IMR-90 (cell line): ENCODE measurements at regions not wholly inside any gene's neighbourhood (a gene's known extent, or its start where the extent isn't known, plus 50 kb on each side); places are given as distances from the start of the nearest gene placed in this dataset.
A peak's percentile ranks its signal among the peaks of the same experiment; 100 is the strongest.

ENCODE experiments used
- ATAC-seq: fragments of 200-7000 bp; cut with Tn5 transposase; 2 replicates; pipeline ENCODE4 v1.9.1; 2020; ENCODE audit warnings: low read depth, mild to moderate bottlenecking, moderate library complexity
- BruUV-seq: library from RNA; stranded (reverse); fragments of 400-500 nt; replicated peaks from 2 replicates; lab custom pipeline; 2021; lab: Mats Ljungman, UMichigan
- CTCF ChIA-PET: fragments of 300-600 bp; formaldehyde crosslinking; extraction: SDS; loops from one replicate; lab custom pipeline; 2021; ENCODE audit warnings: antibody characterized with exemption; lab: Yijun Ruan, JAX
- POLR2A ChIA-PET: fragments of 300-600 bp; sonication (Branson Sonifier 250); formaldehyde crosslinking; loops from one replicate; lab custom pipeline; 2022; ENCODE audit warnings: antibody characterized with exemption; ENCODE audit not compliant: unreplicated experiment; lab: Charles Lee
- DNase-seq: peaks from one replicate; pipeline ENCODE4 v3.0.0; 2013
- H2AFZ ChIP-seq: replicated peaks from 2 replicates; pipeline ENCODE3; 2013; ENCODE audit warnings: low read length, mild to moderate bottlenecking; ENCODE audit not compliant: poor library complexity
- H2AK5ac ChIP-seq: 2 replicates; pipeline ENCODE4 v1.6.1; 2013; ENCODE audit warnings: low read depth, low read length, inconsistent platforms
- H2AK9ac ChIP-seq: replicated peaks from 2 replicates; pipeline ENCODE3; 2013; ENCODE audit warnings: mild to moderate bottlenecking, low read depth, low read length, moderate library complexity; ENCODE audit not compliant: poor library complexity
- H2BK120ac ChIP-seq: 2 replicates; pipeline ENCODE4 v1.6.1; 2013; ENCODE audit warnings: low read depth, low read length, inconsistent platforms
- H2BK15ac ChIP-seq: 3 replicates; pipeline ENCODE4 v1.6.1; 2013; ENCODE audit warnings: low read depth, low read length, inconsistent platforms
- H2BK20ac ChIP-seq: 2 replicates; pipeline ENCODE4 v1.6.1; 2013; ENCODE audit warnings: low read depth, mild to moderate bottlenecking, inconsistent platforms, low read length, moderate library complexity
- H2BK5ac ChIP-seq: 2 replicates; pipeline ENCODE4 v1.6.1; 2013; ENCODE audit warnings: mild to moderate bottlenecking, low read depth, low read length, inconsistent platforms; ENCODE audit not compliant: poor library complexity, severe bottlenecking
- H3K14ac ChIP-seq: replicated peaks from 2 replicates; pipeline ENCODE4 v1.6.1; 2013; ENCODE audit warnings: low read depth, low read length, inconsistent platforms
- H3K18ac ChIP-seq: 2 replicates; pipeline ENCODE4 v1.6.1; 2013; ENCODE audit warnings: low read depth, low read length, control low read depth
- H3K23ac ChIP-seq: 2 replicates; pipeline ENCODE4 v1.6.1; 2013; ENCODE audit warnings: low read depth, low read length, inconsistent platforms
- H3K27ac ChIP-seq: 2 replicates; pipeline ENCODE4 v1.5.1; 2013; ENCODE audit warnings: mild to moderate bottlenecking, control low read depth, low read length; ENCODE audit not compliant: insufficient read depth
- H3K27me3 ChIP-seq: 2 replicates; pipeline ENCODE4 v1.6.1; 2013; ENCODE audit warnings: low read length; ENCODE audit not compliant: control insufficient read depth, insufficient read depth
- H3K36me3 ChIP-seq: 2 replicates; pipeline ENCODE4 v1.6.1; 2013; ENCODE audit warnings: low read length, mixed read lengths; ENCODE audit not compliant: control insufficient read depth, insufficient read depth
- H3K4ac ChIP-seq: 2 replicates; pipeline ENCODE4 v1.6.1; 2013; ENCODE audit warnings: low read depth, low read length, inconsistent platforms
- H3K4me1 ChIP-seq: 2 replicates; pipeline ENCODE4 v1.6.1; 2013; ENCODE audit warnings: low read length, mixed read lengths; ENCODE audit not compliant: control insufficient read depth, insufficient read depth
- H3K4me2 ChIP-seq: 2 replicates; pipeline ENCODE4 v1.6.1; 2013; ENCODE audit warnings: low read depth, mild to moderate bottlenecking, control low read depth, low read length, moderate library complexity
- H3K4me3 ChIP-seq: 2 replicates; pipeline ENCODE4 v1.5.1; 2013; ENCODE audit warnings: low read depth, mild to moderate bottlenecking, control low read depth, low read length, moderate library complexity; ENCODE audit not compliant: insufficient read depth
- H3K56ac ChIP-seq: 2 replicates; pipeline ENCODE4 v1.6.1; 2013; ENCODE audit warnings: low read length, inconsistent platforms; ENCODE audit not compliant: insufficient read depth; ENCODE audit errors: extremely low read depth
- H3K79me1 ChIP-seq, 2 experiments: 2 replicates each; pipeline ENCODE4 v1.6.1; 2013; ENCODE audit warnings: low read length in 2 of 2, inconsistent platforms in 1 of 2, low read depth in 1 of 2
- H3K9ac ChIP-seq: 2 replicates; pipeline ENCODE4 v1.6.1; 2013; ENCODE audit warnings: low read depth, low read length, control low read depth
- H3K9me1 ChIP-seq: 2 replicates; pipeline ENCODE4 v1.6.1; 2013; ENCODE audit warnings: low read length, inconsistent platforms; ENCODE audit not compliant: insufficient read depth
- H3K9me3 ChIP-seq: 2 replicates; pipeline ENCODE4 v1.6.1; 2013; ENCODE audit warnings: low read length; ENCODE audit not compliant: control insufficient read depth, insufficient read depth
- H4K20me1 ChIP-seq: 2 replicates; pipeline ENCODE4 v1.6.1; 2013; ENCODE audit warnings: low read length, inconsistent platforms; ENCODE audit not compliant: insufficient read depth
- H4K5ac ChIP-seq: 2 replicates; pipeline ENCODE4 v1.6.1; 2013; ENCODE audit warnings: mild to moderate bottlenecking, low read depth, low read length, control low read depth
- H4K8ac ChIP-seq, 2 experiments: 2 replicates each; pipeline ENCODE4 v1.6.1; 2013; ENCODE audit warnings: low read depth in 2 of 2, low read length in 2 of 2, control low read depth in 1 of 2, inconsistent platforms in 1 of 2
- H4K91ac ChIP-seq: 2 replicates; pipeline ENCODE4 v1.6.1; 2013; ENCODE audit warnings: low read depth, low read length, inconsistent platforms; ENCODE audit not compliant: insufficient read depth
- BHLHE40 ChIP-seq: fragments of 150-350 bp; IDR thresholded peaks from 2 replicates; pipeline ENCODE4 v1.6.1; 2016; ENCODE audit warnings: mild to moderate bottlenecking, low read depth, low read length
- CEBPB ChIP-seq: IDR thresholded peaks from 2 replicates; pipeline ENCODE4 v1.6.1; 2012; ENCODE audit warnings: low read depth, low read length, improper control_type of control experiment
- CHD1 ChIP-seq: IDR thresholded peaks from 2 replicates; pipeline ENCODE4 v1.6.1; 2012; ENCODE audit warnings: low read depth, low read length, improper control_type of control experiment
- CTCF ChIP-seq: conservative IDR thresholded peaks from 2 replicates; pipeline ENCODE4 v1.5.1; 2012; ENCODE audit warnings: mild to moderate bottlenecking, low read depth, low read length, improper control_type of control experiment
- ELK1 ChIP-seq: fragments of 150-350 bp; IDR thresholded peaks from 2 replicates; pipeline ENCODE4 v1.6.1; 2016; ENCODE audit warnings: low read depth, mild to moderate bottlenecking, low read length, moderate library complexity, borderline replicate concordance
- FOS ChIP-seq: fragments of 150-350 bp; IDR thresholded peaks from 2 replicates; pipeline ENCODE4 v1.6.1; 2016; ENCODE audit warnings: low read depth, low read length
- MAFK ChIP-seq: IDR thresholded peaks from 2 replicates; pipeline ENCODE4 v1.6.1; 2012; ENCODE audit warnings: low read depth, low read length, improper control_type of control experiment
- MAZ ChIP-seq: IDR thresholded peaks from 2 replicates; pipeline ENCODE4 v1.6.1; 2012; ENCODE audit warnings: low read depth, mild to moderate bottlenecking, low read length, improper control_type of control experiment, moderate library complexity, borderline replicate concordance
- MXI1 ChIP-seq: IDR thresholded peaks from 2 replicates; pipeline ENCODE4 v1.6.1; 2012; ENCODE audit warnings: low read depth, mild to moderate bottlenecking, low read length, moderate library complexity, borderline replicate concordance
- NFE2L2 ChIP-seq: fragments of 150-350 bp; IDR thresholded peaks from 2 replicates; pipeline ENCODE4 v1.6.1; 2016; ENCODE audit warnings: low read depth, mild to moderate bottlenecking, low read length
- POLR2A ChIP-seq: IDR thresholded peaks from 2 replicates; pipeline ENCODE4 v1.6.1; 2012; ENCODE audit warnings: mild to moderate bottlenecking, low read depth, low read length
- RAD21 ChIP-seq: IDR thresholded peaks from 2 replicates; pipeline ENCODE4 v1.6.1; 2012; ENCODE audit warnings: low read length, improper control_type of control experiment
- RCOR1 ChIP-seq: IDR thresholded peaks from 2 replicates; pipeline ENCODE4 v1.6.1; 2012; ENCODE audit warnings: mild to moderate bottlenecking, low read length, improper control_type of control experiment; ENCODE audit not compliant: insufficient replicate concordance
- RFX5 ChIP-seq: IDR thresholded peaks from 2 replicates; pipeline ENCODE4 v1.8.0; 2012; ENCODE audit warnings: low read depth, mild to moderate bottlenecking, low read length, moderate library complexity
- SMC3 ChIP-seq: fragments of 150-350 bp; IDR thresholded peaks from 2 replicates; pipeline ENCODE4 v1.6.1; 2016; ENCODE audit warnings: low read depth, mild to moderate bottlenecking, antibody characterized with exemption, low read length, moderate library complexity
- USF2 ChIP-seq: fragments of 150-350 bp; IDR thresholded peaks from 2 replicates; pipeline ENCODE4 v1.6.1; 2017; ENCODE audit warnings: mild to moderate bottlenecking, antibody characterized with exemption, low read length, low read depth
- WGBS, 2 experiments: methylation state at CpG; one replicate each; pipeline versions ENCODE4 v1.1.5 to v1.1.7; 2013; ENCODE audit warnings: missing lambda C conversion rate in 2 of 2; ENCODE audit not compliant: insufficient read length in 1 of 2; ENCODE audit errors: extremely low coverage in 2 of 2; 5-methylcytosine and 5-hydroxymethylcytosine counted together
- dilution Hi-C: fragments of 300-500 bp; cut with HindIII; formaldehyde crosslinking; loops from one replicate; pipeline ENCODE4 v1.14.3; 2018; ENCODE audit warnings: low sequenced_read_pairs; ENCODE audit not compliant: unreplicated experiment
- in situ Hi-C: fragments of 300-500 bp; cut with MboI; formaldehyde crosslinking; loops from 3 replicates; pipeline ENCODE4 v1.14.3; 2019; ENCODE audit warnings: low sequenced_read_pairs, inconsistent platforms, mixed read lengths
- intact Hi-C: fragments of 100-400 bp; cut with micrococcal nuclease; formaldehyde crosslinking; loops from 2 replicates; pipeline ENCODE4 v1.10.0; 2022

GRCh38 chr1:55334797-55335196, 119.6 kb upstream of the USP24 start:
- no peaks in the 10 kb centered on the region for H3K27me3 ChIP-seq
- in situ Hi-C loops (no loop called here), dilution Hi-C loops (no loop called here), intact Hi-C loops (no loop called here)
- H2AK5ac ChIP-seq = peak overlapping the region; percentile 45
- H3K9me1 ChIP-seq = peaks cover 3% of the 10 kb centered on the region
- peak overlapping the region; percentile 24 for H2AFZ ChIP-seq
- H3K36me3 ChIP-seq = no peaks in the 10 kb centered on the region
- H3K23ac ChIP-seq = no peak overlapping the region
- H4K20me1 ChIP-seq = no peaks in the 10 kb centered on the region
- H2BK120ac ChIP-seq = 0 out of 2 replicates have a peak overlapping the region, but pooled peaks have one; percentile 2
- no peak overlapping the region for H4K5ac ChIP-seq
- WGBS, 2 experiments = 86% methylated on average over 1 of the region's 6 CpGs; no CpG with 5 or more reads in 1 of the 2 experiments
- POLR2A ChIA-PET = no interaction called here
- H3K4ac ChIP-seq = no peak overlapping the region
- H3K27ac ChIP-seq = no peak overlapping the region
- TF ChIP-seq SMC3 = no peak
- TF ChIP-seq BHLHE40 = no peak
- TF ChIP-seq MAZ = no peak
- no peak for TF ChIP-seq ELK1
- no peak for TF ChIP-seq RAD21
- TF ChIP-seq NFE2L2 = no peak
- TF ChIP-seq RCOR1 = no peak
- TF ChIP-seq USF2 = no peak
- no peak for TF ChIP-seq CTCF
- TF ChIP-seq MAFK = no peak
- no peak for TF ChIP-seq POLR2A
- no peak for TF ChIP-seq FOS
- no peak for TF ChIP-seq CEBPB
- TF ChIP-seq CHD1 = no peak
- no peak for TF ChIP-seq RFX5
- no peak for TF ChIP-seq MXI1
- no peak overlapping the region for H3K4me2 ChIP-seq
- no peaks in the 10 kb centered on the region for H3K4me1 ChIP-seq
- no peak overlapping the region for H2BK20ac ChIP-seq
- H4K91ac ChIP-seq = no peak overlapping the region
- no peak overlapping the region for H3K18ac ChIP-seq
- H3K9me3 ChIP-seq = peaks cover under 1% of the 10 kb centered on the region; the same call in 1 of the 2 replicates
- H4K8ac ChIP-seq = no peak overlapping the region
- H3K79me1 ChIP-seq = no peaks in the 10 kb centered on the region
- no peak overlapping the region for H3K14ac ChIP-seq
- H3K9ac ChIP-seq = no peak overlapping the region
- DNase-seq (no peak), ATAC-seq (no peak)
- no peak overlapping the region for H2AK9ac ChIP-seq
- no TSS peak for BruUV-seq
- no peak overlapping the region for H2BK15ac ChIP-seq
- CTCF ChIA-PET = no interaction called here
- H3K4me3 ChIP-seq = no peak overlapping the region
- no peak overlapping the region for H2BK5ac ChIP-seq
- no peak overlapping the region for H3K56ac ChIP-seq
